GM23338 (cell line): ENCODE measurements at regions not wholly inside any gene's neighbourhood (a gene's known extent, or its start where the extent isn't known, plus 50 kb on each side); places are given as distances from the start of the nearest gene placed in this dataset.

ENCODE experiments used
- ATAC-seq: fragments of 200-7000 bp; cut with Tn5 transposase; 3 replicates; pipeline ENCODE4 v1.9.1; 2020
- DNase-seq: peaks from one replicate; pipeline ENCODE4 v3.0.0-alpha.2; 2015; ENCODE audit warnings: low spot score
- H2AFZ ChIP-seq: fragments of 200-600 bp; sonication (generic); 2 replicates; pipeline ENCODE4 v1.8.0; 2016; ENCODE audit warnings: antibody characterized with exemption, mild to moderate bottlenecking, moderate library complexity
- H3F3A ChIP-seq: fragments of 200-600 bp; sonication (generic); replicated peaks from 2 replicates; pipeline ENCODE4 v1.8.0; 2017; ENCODE audit warnings: antibody characterized with exemption, mixed run types, low read depth
- H3K27ac ChIP-seq: fragments of 200-600 bp; sonication (generic); 2 replicates; pipeline ENCODE4 v1.6.1; 2016; ENCODE audit warnings: low read depth
- H3K27me3 ChIP-seq: fragments of 200-600 bp; sonication (generic); 2 replicates; pipeline ENCODE4 v1.8.0; 2016; ENCODE audit warnings: mild to moderate bottlenecking, mixed run types, moderate library complexity; ENCODE audit not compliant: insufficient read depth
- H3K36me3 ChIP-seq: fragments of 200-600 bp; sonication (generic); 2 replicates; pipeline ENCODE4 v1.8.0; 2016; ENCODE audit warnings: mild to moderate bottlenecking; ENCODE audit not compliant: insufficient read depth
- H3K4me1 ChIP-seq: fragments of 200-600 bp; sonication (generic); 2 replicates; pipeline ENCODE4 v1.8.0; 2016; ENCODE audit warnings: mild to moderate bottlenecking, moderate library complexity; ENCODE audit not compliant: insufficient read depth
- H3K4me2 ChIP-seq: fragments of 200-600 bp; sonication (generic); 2 replicates; pipeline ENCODE4 v1.7.1; 2017; ENCODE audit warnings: mixed run types
- H3K4me3 ChIP-seq: fragments of 200-600 bp; sonication (generic); 2 replicates; pipeline ENCODE4 v1.6.1; 2016; ENCODE audit warnings: mixed run types
- H3K79me2 ChIP-seq: fragments of 200-600 bp; sonication (generic); replicated peaks from 2 replicates; pipeline ENCODE4 v1.8.0; 2017; ENCODE audit warnings: mild to moderate bottlenecking; ENCODE audit not compliant: insufficient read depth
- H3K9me2 ChIP-seq: fragments of 200-600 bp; sonication (generic); 2 replicates; pipeline ENCODE4 v1.8.0; 2017; ENCODE audit not compliant: insufficient read depth
- H4K20me1 ChIP-seq: fragments of 200-600 bp; sonication (generic); replicated peaks from 2 replicates; pipeline ENCODE4 v1.8.0; 2017; ENCODE audit warnings: mild to moderate bottlenecking; ENCODE audit not compliant: insufficient read depth
- H3K27ac Mint-ChIP-seq: 2 replicates; pipeline ENCODE4 v1.8.0; 2020; ENCODE audit warnings: inconsistent platforms, mild to moderate bottlenecking, moderate library complexity, mixed read lengths
- H3K27me3 Mint-ChIP-seq: 3 replicates; pipeline ENCODE4 v1.8.0; 2022; ENCODE audit warnings: low read depth, mild to moderate bottlenecking, moderate library complexity, mixed read lengths, inconsistent platforms; ENCODE audit not compliant: insufficient read depth, poor library complexity
- H3K36me3 Mint-ChIP-seq: 3 replicates; pipeline ENCODE4 v1.8.0; 2021; ENCODE audit warnings: low read depth, mild to moderate bottlenecking, inconsistent platforms, moderate library complexity, mixed read lengths
- H3K4me1 Mint-ChIP-seq: 3 replicates; pipeline ENCODE4 v1.8.0; 2020; ENCODE audit warnings: mild to moderate bottlenecking, inconsistent platforms, mixed read lengths
- H3K4me3 Mint-ChIP-seq: 3 replicates; pipeline ENCODE4 v1.8.0; 2021; ENCODE audit warnings: moderate library complexity, mild to moderate bottlenecking, inconsistent platforms, mixed read lengths
- H3K9me3 Mint-ChIP-seq: 3 replicates; pipeline ENCODE4 v1.8.0; 2020; ENCODE audit warnings: moderate library complexity, mild to moderate bottlenecking, inconsistent platforms, mixed read lengths
- CTCF ChIP-seq, 2 experiments: fragments of 200-600 bp in 1 of 2; sonication (generic) in 1 of 2; conservative IDR thresholded peaks; 2 replicates each; pipeline versions ENCODE4 v1.5.1 to v1.6.1; 2016 to 2017; ENCODE audit warnings: antibody characterized with exemption in 2 of 2, low read depth in 2 of 2, mild to moderate bottlenecking in 2 of 2, moderate library complexity in 1 of 2
- ETS1 ChIP-seq: IDR thresholded peaks from 2 replicates; pipeline ENCODE4 v1.6.1; 2016; ENCODE audit warnings: antibody characterized with exemption
- EZH2 ChIP-seq: fragments of 200-600 bp; sonication (generic); IDR thresholded peaks from one replicate; pipeline ENCODE4 v1.8.0; 2017; ENCODE audit warnings: antibody characterized with exemption, mild to moderate bottlenecking, low read depth; ENCODE audit not compliant: unreplicated experiment
- EZH2phosphoT487 ChIP-seq: fragments of 200-600 bp; sonication (generic); IDR thresholded peaks from one replicate; pipeline ENCODE4 v1.8.1; 2018; ENCODE audit warnings: antibody characterized with exemption; ENCODE audit not compliant: unreplicated experiment
- NANOG ChIP-seq: IDR thresholded peaks from 2 replicates; pipeline ENCODE4 v1.6.1; 2016; ENCODE audit warnings: antibody characterized with exemption, borderline replicate concordance
- POLR2AphosphoS5 ChIP-seq: IDR thresholded peaks from 2 replicates; pipeline ENCODE4 v1.6.1; 2016; ENCODE audit warnings: antibody characterized with exemption, low read depth
- ZNF331 ChIP-seq: fragments of 250-450 bp; sonication (Bioruptor Pico); IDR thresholded peaks from 2 replicates; pipeline ENCODE4 v1.5.0; 2020; ENCODE audit warnings: low read depth, mild to moderate bottlenecking, moderate library complexity
- ZNF462 ChIP-seq: fragments of 250-450 bp; sonication (Bioruptor Pico); IDR thresholded peaks from 2 replicates; pipeline ENCODE4 v1.5.0; 2020; ENCODE audit warnings: mild to moderate bottlenecking, moderate library complexity

- H3K79me2 ChIP-seq = no peaks in the 10 kb centered on the region
- no peaks in the 10 kb centered on the region for H3F3A ChIP-seq
- no peak for ATAC-seq
- no peak overlapping the region for H3K27ac ChIP-seq
- no peaks in the 10 kb centered on the region; the same call in 1 of the 2 replicates for H3K9me2 ChIP-seq
- TF ChIP-seq NANOG = no peak
- no peak for TF ChIP-seq EZH2
- TF ChIP-seq ZNF462 (CRISPR knock-in tag) = no peak
- no peak for TF ChIP-seq POLR2AphosphoS5
- TF ChIP-seq CTCF (conservative IDR thresholded peaks at IDR 0.05; ENCODE audit: low read depth in 2 of 2) = no peak
- TF ChIP-seq EZH2phosphoT487 = no peak
- TF ChIP-seq ZNF331 = no peak
- no peak for TF ChIP-seq ETS1
- H3K27me3 ChIP-seq = no peaks in the 10 kb centered on the region
- H4K20me1 ChIP-seq = no peaks in the 10 kb centered on the region
- no peak overlapping the region for H3K4me3 Mint-ChIP-seq
- no peak overlapping the region for H3K4me3 ChIP-seq
- H3K4me1 Mint-ChIP-seq = no peaks in the 10 kb centered on the region; the same call in 2 of the 3 replicates
- H3K36me3 ChIP-seq = 0 out of 2 replicates have a peak, but pooled peaks cover 2% of the 10 kb centered on the region
- no peaks in the 10 kb centered on the region for H3K27me3 Mint-ChIP-seq
- DNase-seq = no peak
- peaks cover 6% of the 10 kb centered on the region; the same call in 1 of the 3 replicates for H3K9me3 Mint-ChIP-seq
- H3K27ac Mint-ChIP-seq = no peak overlapping the region
- no peak overlapping the region for H3K4me2 ChIP-seq
- H3K4me1 ChIP-seq = no peaks in the 10 kb centered on the region
- H2AFZ ChIP-seq = no peak overlapping the region
- H3K36me3 Mint-ChIP-seq = no peaks in the 10 kb centered on the region; the same call in 2 of the 3 replicates
Observed at GRCh38 chr3:64377942-64378341, 152.7 kb upstream of the PRICKLE2 start.
